Heart left ventricle (tissue), 13 donors: ENCODE measurements at regions not wholly inside any gene's neighbourhood (a gene's known extent, or its start where the extent isn't known, plus 50 kb on each side); places are given as distances from the start of the nearest gene placed in this dataset.

ENCODE experiments used
- POLR2A ChIP-seq, 2 donors: fragments of 450-650 bp; IDR thresholded peaks; one replicate each; pipeline ENCODE4 v1.6.1; 2017; ENCODE audit warnings: antibody characterized with exemption in 2 of 2, mild to moderate bottlenecking in 2 of 2, moderate library complexity in 2 of 2
- TF ChIP-seq, protein P1 (sequence below), 12 donors: fragments of 200-600 bp; sonication (generic) in 4 of 12; IDR thresholded peaks; one replicate each; pipeline versions ENCODE4 v1.5.0 to v1.8.0; 2018 to 2022; ENCODE audit warnings: antibody characterized with exemption in 12 of 12, mild to moderate bottlenecking in 5 of 12
- donor health status: ischemic (EF 13 %, LVEDD 7.1; RV severe dilation, severe dysfunction).
- donor health status: DM: no; HTN: yes; CAD: no.
- donor health status: DM: no; HTN: no; CAD: no.
- donor health status: ischemic (EF 25% LVEDD 6.9; RV normal size, moderate dysfunction).
- donor health status: ischemic (EF 25% LVEDD 5.7; RV mildly dilated, moderate dysfunction).
- donor health status: ischemic (EF 35%, LVEDD 5.7; RV mildly dilated, moderate dysfunction).
- donor health status: nonischemic (EF 11% LVEDD 7.7; RV severe dilation, severe dysfunction).
- donor health status: DM: yes; HTN: yes; CAD: no.
- donor health status: PGD.
- donor health status: ischemic (EF 29% LVEDD 5.4; RV normal size, mild dysfunction).
- donor health status: nonischemic (EF 23%, LVEDD 6.1; RV moderate dilation, normal function).

DNA sequence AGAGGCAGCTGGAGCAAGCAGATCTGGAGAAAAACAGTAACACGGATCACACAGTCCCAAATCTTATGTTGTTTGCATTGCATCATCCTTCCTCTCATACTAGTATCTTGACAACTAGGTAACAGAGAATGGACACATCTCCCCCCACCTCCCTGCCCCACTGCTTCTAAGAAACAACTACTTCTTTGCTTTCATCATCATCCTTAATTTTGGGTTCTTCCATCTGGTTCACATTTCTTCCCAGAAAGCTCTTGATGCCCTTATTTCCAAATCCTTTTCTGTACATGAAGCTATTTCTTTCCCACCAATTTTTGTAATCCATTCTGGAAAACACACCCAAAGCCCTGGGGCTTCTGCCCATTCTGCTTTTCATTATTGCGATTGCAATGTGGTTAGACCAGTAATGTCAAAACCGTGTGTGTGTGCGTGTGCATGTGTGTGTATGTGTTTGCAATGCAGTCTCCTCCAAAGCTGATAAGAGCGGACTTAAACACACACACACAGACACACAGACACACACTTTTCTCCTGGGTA is 254.7 kb upstream of the SLC30A5 start:
- TF ChIP-seq, protein P1, sequence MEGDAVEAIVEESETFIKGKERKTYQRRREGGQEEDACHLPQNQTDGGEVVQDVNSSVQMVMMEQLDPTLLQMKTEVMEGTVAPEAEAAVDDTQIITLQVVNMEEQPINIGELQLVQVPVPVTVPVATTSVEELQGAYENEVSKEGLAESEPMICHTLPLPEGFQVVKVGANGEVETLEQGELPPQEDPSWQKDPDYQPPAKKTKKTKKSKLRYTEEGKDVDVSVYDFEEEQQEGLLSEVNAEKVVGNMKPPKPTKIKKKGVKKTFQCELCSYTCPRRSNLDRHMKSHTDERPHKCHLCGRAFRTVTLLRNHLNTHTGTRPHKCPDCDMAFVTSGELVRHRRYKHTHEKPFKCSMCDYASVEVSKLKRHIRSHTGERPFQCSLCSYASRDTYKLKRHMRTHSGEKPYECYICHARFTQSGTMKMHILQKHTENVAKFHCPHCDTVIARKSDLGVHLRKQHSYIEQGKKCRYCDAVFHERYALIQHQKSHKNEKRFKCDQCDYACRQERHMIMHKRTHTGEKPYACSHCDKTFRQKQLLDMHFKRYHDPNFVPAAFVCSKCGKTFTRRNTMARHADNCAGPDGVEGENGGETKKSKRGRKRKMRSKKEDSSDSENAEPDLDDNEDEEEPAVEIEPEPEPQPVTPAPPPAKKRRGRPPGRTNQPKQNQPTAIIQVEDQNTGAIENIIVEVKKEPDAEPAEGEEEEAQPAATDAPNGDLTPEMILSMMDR (IDR thresholded peaks at IDR 0.05) = no peak
- no peak for TF ChIP-seq POLR2A (IDR thresholded peaks at IDR 0.05)
